ENCODE measurements at regions not wholly inside any gene's neighbourhood (a gene's known extent, or its start where the extent isn't known, plus 50 kb on each side); places are given as distances from the start of the nearest gene placed in this dataset.
A peak's percentile ranks its signal among the peaks of the same experiment; 100 is the strongest.

GRCh38 chr6:121649951-121650350, 214.5 kb downstream of the GJA1 start:
- no peak overlapping the region for H3K4me3 ChIP-seq
- DNase-seq (ENCODE audit: low spot score in 2 of 2): no peak
- 87% methylated on average over 2 of the region's 2 CpGs for WGBS

GRCh38 chr6:121651420-121651819, 216.0 kb downstream of the GJA1 start:
- Histone ChIP-seq H3K4me3 (no peak overlapping the region), H3K27ac (no peak overlapping the region), H3K9me3 (no peaks in the 10 kb centered on the region), H3K36me3 (no peaks in the 10 kb centered on the region), H3K4me1 (peaks cover 11% of the 10 kb centered on the region), H3K27me3 (no peaks in the 10 kb centered on the region)
- TF ChIP-seq EP300 (IDR thresholded peaks at IDR 0.05) (no peak), POLR2AphosphoS5 (IDR thresholded peaks at IDR 0.05) (no peak), CTCF (IDR thresholded peaks at IDR 0.05) (no peak), POLR2A (IDR thresholded peaks at IDR 0.05) (no peak)
- no peak for DNase-seq (ENCODE audit: low spot score in 2 of 2)
- 53% methylated on average over 1 of the region's 1 CpG for WGBS

More at GRCh38 chr6:121649951-121650350, 214.5 kb downstream of the GJA1 start:
- TF ChIP-seq POLR2AphosphoS5 (IDR thresholded peaks at IDR 0.05): no peak
- TF ChIP-seq POLR2A (IDR thresholded peaks at IDR 0.05): no peak
- TF ChIP-seq CTCF (IDR thresholded peaks at IDR 0.05): no peak
- no peak for TF ChIP-seq EP300 (IDR thresholded peaks at IDR 0.05)
- peaks cover 11% of the 10 kb centered on the region for H3K4me1 ChIP-seq
- no peak overlapping the region for H3K27ac ChIP-seq
- H3K9me3 ChIP-seq: no peaks in the 10 kb centered on the region
- no peaks in the 10 kb centered on the region for H3K27me3 ChIP-seq
- no peaks in the 10 kb centered on the region for H3K36me3 ChIP-seq

- H3K4me3 ChIP-seq: no peak overlapping the region
- DNase-seq (ENCODE audit: low spot score in 2 of 2): no peak
- WGBS: 61% methylated on average over 5 of the region's 5 CpGs
- peaks cover 11% of the 10 kb centered on the region for H3K4me1 ChIP-seq
- TF ChIP-seq POLR2A (IDR thresholded peaks at IDR 0.05): no peak
- no peak for TF ChIP-seq POLR2AphosphoS5 (IDR thresholded peaks at IDR 0.05)
- TF ChIP-seq CTCF (IDR thresholded peaks at IDR 0.05): no peak
- TF ChIP-seq EP300 (IDR thresholded peaks at IDR 0.05): no peak
- H3K27me3 ChIP-seq: no peaks in the 10 kb centered on the region
- H3K9me3 ChIP-seq: no peaks in the 10 kb centered on the region
- H3K36me3 ChIP-seq: no peaks in the 10 kb centered on the region
- peak overlapping the region; percentile 23 for H3K27ac ChIP-seq
These were observed 216.8 kb downstream of the GJA1 start for GRCh38 chr6:121652223-121652622.

- WGBS: 35% methylated on average over 7 of the region's 7 CpGs
- no peaks in the 10 kb centered on the region for H3K36me3 ChIP-seq
- no peaks in the 10 kb centered on the region for H3K27me3 ChIP-seq
- peaks cover 11% of the 10 kb centered on the region for H3K4me1 ChIP-seq
- H3K4me3 ChIP-seq: no peak overlapping the region
- H3K27ac ChIP-seq: peak overlapping the region; percentile 23
- TF ChIP-seq EP300 (IDR thresholded peaks at IDR 0.05): no peak
- no peak for TF ChIP-seq POLR2A (IDR thresholded peaks at IDR 0.05)
- TF ChIP-seq CTCF (IDR thresholded peaks at IDR 0.05): no peak
- TF ChIP-seq POLR2AphosphoS5 (IDR thresholded peaks at IDR 0.05): peak in 1 of 3 donors; percentile 37
- no peaks in the 10 kb centered on the region for H3K9me3 ChIP-seq
- no peak for DNase-seq (ENCODE audit: low spot score in 2 of 2)
These were observed 217.5 kb downstream of the GJA1 start for GRCh38 chr6:121652726-121653623.

- TF ChIP-seq POLR2A (IDR thresholded peaks at IDR 0.05) (no peak), CTCF (IDR thresholded peaks at IDR 0.05) (no peak), EP300 (IDR thresholded peaks at IDR 0.05) (no peak), POLR2AphosphoS5 (IDR thresholded peaks at IDR 0.05) (no peak)
- H3K4me3 ChIP-seq: no peak overlapping the region
- no peaks in the 10 kb centered on the region for H3K9me3 ChIP-seq
- 87% methylated on average over 11 of the region's 11 CpGs for WGBS
- H3K36me3 ChIP-seq: no peaks in the 10 kb centered on the region
- no peak overlapping the region for H3K27ac ChIP-seq
- H3K27me3 ChIP-seq: no peaks in the 10 kb centered on the region
- DNase-seq (ENCODE audit: low spot score in 2 of 2): peak in 1 of 2 donors; percentile 58
- H3K4me1 ChIP-seq: peaks cover 11% of the 10 kb centered on the region
These were observed 218.2 kb downstream of the GJA1 start for GRCh38 chr6:121653624-121654008.

All from suprapubic skin (tissue), 4 donors.